Mesenchymal stem cell (in vitro differentiated cells and primary cell): ENCODE measurements at regions not wholly inside any gene's neighbourhood (a gene's known extent, or its start where the extent isn't known, plus 50 kb on each side); places are given as distances from the start of the nearest gene placed in this dataset.

Source experiments
- DNase-seq: peaks from one replicate; pipeline ENCODE4 v3.0.0-alpha.2; 2013
- H2AFZ ChIP-seq: one replicate; pipeline ENCODE4 v1.6.1; 2013; ENCODE audit warnings: low read depth, mild to moderate bottlenecking, control low read depth, inconsistent platforms, low read length, moderate library complexity
- H2AK5ac ChIP-seq: 2 replicates; pipeline ENCODE4 v1.6.1; 2013; ENCODE audit warnings: low read length, moderate library complexity, mild to moderate bottlenecking, inconsistent platforms; ENCODE audit not compliant: severe bottlenecking
- H2BK120ac ChIP-seq: one replicate; pipeline ENCODE4 v1.6.1; 2013; ENCODE audit warnings: low read depth, mild to moderate bottlenecking, inconsistent platforms, low read length, moderate library complexity
- H2BK12ac ChIP-seq, 2 experiments: one replicate each; pipeline ENCODE4 v1.6.1; 2013; ENCODE audit warnings: inconsistent platforms in 2 of 2, low read length in 2 of 2, mild to moderate bottlenecking in 2 of 2, moderate library complexity in 2 of 2, control low read depth in 1 of 2
- H2BK15ac ChIP-seq: one replicate; pipeline ENCODE4 v1.6.1; 2013; ENCODE audit warnings: mild to moderate bottlenecking, low read depth, inconsistent platforms; ENCODE audit not compliant: poor library complexity, severe bottlenecking
- H2BK5ac ChIP-seq: 2 replicates; pipeline ENCODE4 v1.6.1; 2013; ENCODE audit warnings: low read depth, mild to moderate bottlenecking, low read length, control low read depth, inconsistent platforms; ENCODE audit not compliant: poor library complexity, severe bottlenecking
- H3K14ac ChIP-seq, 2 experiments: one replicate each; pipeline ENCODE4 v1.6.1; 2013; ENCODE audit warnings: inconsistent platforms in 2 of 2, low read length in 2 of 2, control low read depth in 1 of 2, mild to moderate bottlenecking in 1 of 2, moderate library complexity in 1 of 2
- H3K18ac ChIP-seq, 2 experiments: one replicate each; pipeline ENCODE4 v1.6.1; 2013; ENCODE audit warnings: inconsistent platforms in 2 of 2, low read length in 2 of 2, control low read depth in 1 of 2, low read depth in 1 of 2, mild to moderate bottlenecking in 1 of 2
- H3K23ac ChIP-seq, 2 experiments: one replicate each; pipeline ENCODE4 v1.6.1; 2013; ENCODE audit warnings: inconsistent platforms in 2 of 2, low read length in 2 of 2, mild to moderate bottlenecking in 2 of 2, moderate library complexity in 2 of 2, control low read depth in 1 of 2
- H3K27ac ChIP-seq: 2 replicates; pipeline ENCODE4 v1.5.1; 2013; ENCODE audit warnings: mild to moderate bottlenecking, moderate library complexity, low read length, control low read depth, inconsistent platforms; ENCODE audit not compliant: poor library complexity, severe bottlenecking
- H3K27me3 ChIP-seq, 2 experiments: 2 replicates each; pipeline versions ENCODE4 v1.6.1 to v1.7.0; 2013; ENCODE audit warnings: low read length in 2 of 2, mild to moderate bottlenecking in 2 of 2, moderate library complexity in 2 of 2, control low read depth in 1 of 2, inconsistent platforms in 1 of 2; ENCODE audit not compliant: control insufficient read depth in 1 of 2, insufficient read depth in 1 of 2
- H3K36me3 ChIP-seq, 2 experiments: 2 replicates each; pipeline versions ENCODE4 v1.6.1 to v1.7.0; 2013; ENCODE audit warnings: low read length in 2 of 2, control low read depth in 1 of 2, inconsistent platforms in 1 of 2, low read depth in 1 of 2, mild to moderate bottlenecking in 1 of 2; ENCODE audit not compliant: insufficient read depth in 2 of 2, control insufficient read depth in 1 of 2
- H3K4ac ChIP-seq, 2 experiments: one replicate each; pipeline ENCODE4 v1.6.1; 2013; ENCODE audit warnings: inconsistent platforms in 2 of 2, low read length in 2 of 2, mild to moderate bottlenecking in 2 of 2, moderate library complexity in 2 of 2, control low read depth in 1 of 2, low read depth in 1 of 2
- H3K4me1 ChIP-seq: 2 replicates; pipeline ENCODE4 v1.6.1; 2013; ENCODE audit warnings: low read depth, low read length, control low read depth; ENCODE audit not compliant: control insufficient read depth, insufficient read depth
- H3K4me2 ChIP-seq: 2 replicates; pipeline ENCODE4 v1.6.1; 2013; ENCODE audit warnings: low read length, mild to moderate bottlenecking, inconsistent platforms; ENCODE audit not compliant: poor library complexity, severe bottlenecking
- H3K4me3 ChIP-seq, 2 experiments: 2 replicates each; pipeline versions ENCODE4 v1.5.1 to v1.7.0; 2013; ENCODE audit warnings: low read length in 2 of 2, mild to moderate bottlenecking in 2 of 2, control low read depth in 1 of 2, low read depth in 1 of 2; ENCODE audit not compliant: insufficient read depth in 1 of 2
- H3K79me1 ChIP-seq: replicated peaks from 2 replicates; pipeline ENCODE4 v1.6.1; 2013; ENCODE audit warnings: mild to moderate bottlenecking, control low read depth, low read length, inconsistent platforms; ENCODE audit not compliant: poor library complexity, severe bottlenecking
- H3K9ac ChIP-seq: 2 replicates; pipeline ENCODE4 v1.7.0; 2013; ENCODE audit warnings: mild to moderate bottlenecking, low read length, moderate library complexity
- H3K9me3 ChIP-seq: 2 replicates; pipeline ENCODE4 v1.7.0; 2013; ENCODE audit warnings: mild to moderate bottlenecking, low read length; ENCODE audit not compliant: control insufficient read depth
- H4K8ac ChIP-seq: one replicate; pipeline ENCODE4 v1.6.1; 2013; ENCODE audit warnings: inconsistent platforms, mild to moderate bottlenecking, low read length, moderate library complexity
- H4K91ac ChIP-seq: one replicate; pipeline ENCODE4 v1.6.1; 2013; ENCODE audit warnings: mild to moderate bottlenecking, low read length, inconsistent platforms
- WGBS: methylation state at CpG from one replicate; pipeline ENCODE4 v1.1.7; 2013; ENCODE audit warnings: mixed read lengths; 5-methylcytosine and 5-hydroxymethylcytosine counted together

- Histone ChIP-seq H2AFZ (no peak overlapping the region), H3K27ac (no peak overlapping the region), H3K9ac (no peak overlapping the region), H2AK5ac (no peak overlapping the region), H3K23ac (no peak overlapping the region), H3K4me1 (no peaks in the 10 kb centered on the region), H3K18ac (no peak overlapping the region), H4K91ac (no peak overlapping the region), H3K4me3 (no peak overlapping the region), H3K79me1 (no peaks in the 10 kb centered on the region), H2BK120ac (no peak overlapping the region), H3K4me2 (no peak overlapping the region), H3K27me3 (no peaks in the 10 kb centered on the region), H2BK15ac (no peak overlapping the region), H3K9me3 (no peaks in the 10 kb centered on the region), H2BK12ac (no peak overlapping the region), H3K14ac (no peak overlapping the region), H3K4ac (no peak overlapping the region), H3K36me3 (no peaks in the 10 kb centered on the region), H4K8ac (no peak overlapping the region), H2BK5ac (no peak overlapping the region)
- DNase-seq: no peak
- no CpG with 5 or more reads among the region's 3 CpGs for WGBS
Observed at GRCh38 chr4:79472693-79473438, 64.8 kb upstream of the GK2 start.

DNA sequence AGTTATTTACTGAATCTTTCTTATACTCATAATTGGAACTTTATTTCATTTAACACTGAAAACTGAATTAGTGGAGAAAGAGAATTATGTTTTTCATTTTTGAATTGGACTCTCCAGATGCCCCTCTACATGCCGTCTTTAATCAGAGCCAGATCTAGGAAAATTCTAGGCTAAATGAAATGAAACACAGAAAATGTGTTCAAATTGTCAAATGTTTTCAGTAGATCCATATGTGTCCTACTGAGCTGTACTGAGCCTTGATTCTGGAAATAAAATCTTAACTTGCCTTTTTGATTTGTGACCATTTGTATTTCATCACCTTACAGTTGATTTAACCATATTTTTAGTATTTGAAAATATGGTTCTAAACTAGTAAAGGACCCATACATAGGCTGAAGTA, 64.0 kb upstream of the GK2 start:
- Histone ChIP-seq H3K4me2 (no peak overlapping the region), H3K9me3 (no peaks in the 10 kb centered on the region), H3K27ac (no peak overlapping the region), H2BK5ac (no peak overlapping the region), H3K14ac (no peak overlapping the region), H3K36me3 (no peaks in the 10 kb centered on the region), H2BK12ac (no peak overlapping the region), H3K4me3 (no peak overlapping the region), H4K91ac (no peak overlapping the region), H2AK5ac (no peak overlapping the region), H3K23ac (no peak overlapping the region), H2BK120ac (no peak overlapping the region), H3K4ac (no peak overlapping the region), H3K9ac (no peak overlapping the region), H3K4me1 (no peaks in the 10 kb centered on the region), H2AFZ (no peak overlapping the region), H3K18ac (no peak overlapping the region), H2BK15ac (no peak overlapping the region), H3K79me1 (no peaks in the 10 kb centered on the region), H3K27me3 (no peaks in the 10 kb centered on the region), H4K8ac (no peak overlapping the region)
- DNase-seq: no peak
- no CpG with 5 or more reads among the region's 1 CpG for WGBS

DNA sequence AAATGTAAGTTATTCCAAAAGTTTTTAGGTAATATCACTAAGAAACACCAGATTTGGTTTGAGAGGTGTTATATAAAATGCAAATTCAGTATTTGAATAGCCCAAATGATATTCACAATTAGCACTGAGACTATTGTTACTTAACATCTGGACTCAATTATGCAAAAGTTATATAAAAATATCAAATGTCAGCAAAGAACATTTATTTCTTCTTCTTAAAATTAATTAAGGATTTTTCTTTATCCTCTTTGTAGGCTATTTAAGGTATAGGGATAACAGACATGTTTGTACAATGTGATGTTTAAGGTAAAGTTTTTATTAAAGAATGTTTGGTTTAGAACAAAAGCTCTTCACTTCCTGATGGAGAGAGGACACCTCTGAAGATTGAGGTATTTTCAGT, 63.3 kb upstream of the GK2 start:
- Histone ChIP-seq H2AFZ (no peak overlapping the region), H3K4me2 (no peak overlapping the region), H3K4me1 (no peaks in the 10 kb centered on the region), H3K9ac (no peak overlapping the region), H3K14ac (no peak overlapping the region), H4K91ac (no peak overlapping the region), H2BK120ac (no peak overlapping the region), H2AK5ac (no peak overlapping the region), H3K4ac (no peak overlapping the region), H3K23ac (no peak overlapping the region), H2BK12ac (no peak overlapping the region), H3K18ac (no peak overlapping the region), H3K9me3 (no peaks in the 10 kb centered on the region), H3K36me3 (no peaks in the 10 kb centered on the region), H2BK5ac (no peak overlapping the region), H3K4me3 (no peak overlapping the region), H3K27me3 (no peaks in the 10 kb centered on the region), H2BK15ac (no peak overlapping the region), H4K8ac (no peak overlapping the region), H3K79me1 (no peaks in the 10 kb centered on the region), H3K27ac (no peak overlapping the region)
- no peak for DNase-seq

DNA sequence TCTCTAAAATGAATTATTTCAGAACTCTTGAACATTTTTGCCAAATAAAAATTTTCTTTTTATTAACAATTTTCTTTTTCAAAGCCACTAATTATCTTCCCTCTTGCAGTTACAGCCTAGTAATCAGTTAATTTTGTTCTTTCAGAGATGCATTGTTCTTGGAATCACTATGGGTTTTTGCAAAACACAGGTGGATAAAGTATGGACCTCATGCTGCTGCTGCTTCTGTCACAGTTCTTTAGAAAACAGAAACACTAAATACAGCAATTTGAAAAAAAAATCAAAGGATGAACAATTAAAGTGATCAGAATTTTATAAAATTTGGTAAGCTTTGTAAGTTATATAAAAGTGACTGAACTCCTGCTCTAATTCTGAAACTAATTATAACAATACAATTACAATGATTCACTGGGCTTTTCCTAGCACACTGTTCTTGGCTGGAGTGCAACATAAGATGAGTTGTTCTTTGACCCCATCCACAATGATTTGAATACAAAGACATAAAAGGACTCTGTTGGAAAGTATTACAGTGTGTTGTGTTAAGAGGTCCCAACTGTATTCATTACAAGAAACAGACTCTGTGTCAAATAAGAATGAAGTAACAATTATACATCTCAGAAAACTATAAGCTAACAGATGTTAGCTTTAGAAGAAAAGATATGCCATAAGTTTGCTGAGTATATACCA, 59.4 kb upstream of the GK2 start:
- Histone ChIP-seq H2BK120ac (no peak overlapping the region), H3K36me3 (no peaks in the 10 kb centered on the region), H3K27me3 (no peaks in the 10 kb centered on the region), H3K4ac (no peak overlapping the region), H2AFZ (no peak overlapping the region), H4K91ac (no peak overlapping the region), H2BK5ac (no peak overlapping the region), H3K14ac (no peak overlapping the region), H3K9ac (peak overlapping the region; percentile 46), H2BK12ac (no peak overlapping the region), H3K18ac (no peak overlapping the region), H3K4me2 (no peak overlapping the region), H3K4me3 (peak overlapping the region in 1 of 2 experiments; percentile 34), H3K79me1 (no peaks in the 10 kb centered on the region), H3K23ac (no peak overlapping the region), H2AK5ac (no peak overlapping the region), H2BK15ac (no peak overlapping the region), H4K8ac (no peak overlapping the region), H3K4me1 (no peaks in the 10 kb centered on the region), H3K27ac (no peak overlapping the region), H3K9me3 (no peaks in the 10 kb centered on the region)
- no peak for DNase-seq
